RPMI7951 (cell line): ENCODE measurements at regions not wholly inside any gene's neighbourhood (a gene's known extent, or its start where the extent isn't known, plus 50 kb on each side); places are given as distances from the start of the nearest gene placed in this dataset.

ENCODE experiments used
- DNase-seq: peaks from one replicate; pipeline ENCODE4 v3.0.0-alpha.2; 2012; ENCODE audit warnings: low read depth

- DNase-seq = no peak
Observed at GRCh38 chrX:36927712-36928111, 80.5 kb upstream of the FAM47C start.

- no peak for DNase-seq
Observed at GRCh38 chrX:36930491-36930890, 77.7 kb upstream of the FAM47C start.

DNA sequence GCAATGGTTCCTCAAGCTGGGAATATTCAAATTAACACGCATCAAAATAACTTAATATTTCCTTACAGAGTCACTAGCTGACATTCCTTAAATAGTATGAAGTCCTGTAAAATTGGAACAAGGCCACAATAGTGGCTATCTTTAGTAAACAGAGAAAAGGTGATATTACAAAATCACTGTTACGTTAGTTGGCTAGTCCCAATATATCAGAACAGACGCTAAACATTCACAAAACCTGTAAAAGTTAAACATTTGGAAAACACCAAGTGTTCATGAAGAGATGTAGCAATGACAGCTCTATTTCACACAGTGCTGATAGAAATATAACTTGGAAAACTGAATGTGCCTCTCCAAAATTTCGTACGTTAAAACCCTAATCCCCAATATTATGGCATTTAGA, 61.0 kb upstream of the FAM47C start:
- DNase-seq = no peak

DNA sequence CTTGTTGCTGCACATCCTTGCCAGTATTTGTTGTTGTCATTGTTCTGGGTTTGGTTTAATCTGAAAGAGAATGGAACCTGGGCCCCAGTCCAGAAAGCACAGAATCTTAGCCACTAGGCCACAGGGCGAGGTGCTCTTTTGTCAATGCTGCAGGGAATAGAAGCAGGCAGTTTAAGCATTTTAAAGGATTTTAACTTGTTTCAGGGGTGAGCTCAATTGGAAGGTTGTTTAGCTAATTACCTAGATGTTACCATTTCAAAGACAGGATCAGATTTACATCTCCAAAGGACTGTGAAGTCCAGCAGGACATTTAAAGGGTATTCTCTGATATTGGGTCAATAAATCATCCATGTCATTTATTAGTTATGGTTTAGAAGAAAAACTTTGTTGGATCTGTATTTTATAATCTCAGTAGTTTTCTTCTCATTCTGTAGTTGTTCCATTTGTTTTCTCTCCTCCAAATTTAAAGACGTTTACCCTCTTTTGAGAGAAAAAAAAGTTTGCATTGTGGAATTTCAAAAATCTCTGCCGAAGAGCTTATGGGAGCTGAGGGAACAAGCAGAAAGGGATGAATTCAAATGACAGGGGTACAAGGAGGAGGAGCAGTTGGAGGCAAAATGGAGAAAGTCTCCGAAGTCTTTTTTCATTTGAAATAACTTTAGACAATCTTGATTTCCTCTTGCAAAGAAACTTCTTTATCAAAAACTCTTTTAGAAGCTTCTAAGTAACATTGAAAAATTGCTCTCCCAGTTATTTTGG, 57.5 kb upstream of the FAM47C start:
- no peak for DNase-seq

DNA sequence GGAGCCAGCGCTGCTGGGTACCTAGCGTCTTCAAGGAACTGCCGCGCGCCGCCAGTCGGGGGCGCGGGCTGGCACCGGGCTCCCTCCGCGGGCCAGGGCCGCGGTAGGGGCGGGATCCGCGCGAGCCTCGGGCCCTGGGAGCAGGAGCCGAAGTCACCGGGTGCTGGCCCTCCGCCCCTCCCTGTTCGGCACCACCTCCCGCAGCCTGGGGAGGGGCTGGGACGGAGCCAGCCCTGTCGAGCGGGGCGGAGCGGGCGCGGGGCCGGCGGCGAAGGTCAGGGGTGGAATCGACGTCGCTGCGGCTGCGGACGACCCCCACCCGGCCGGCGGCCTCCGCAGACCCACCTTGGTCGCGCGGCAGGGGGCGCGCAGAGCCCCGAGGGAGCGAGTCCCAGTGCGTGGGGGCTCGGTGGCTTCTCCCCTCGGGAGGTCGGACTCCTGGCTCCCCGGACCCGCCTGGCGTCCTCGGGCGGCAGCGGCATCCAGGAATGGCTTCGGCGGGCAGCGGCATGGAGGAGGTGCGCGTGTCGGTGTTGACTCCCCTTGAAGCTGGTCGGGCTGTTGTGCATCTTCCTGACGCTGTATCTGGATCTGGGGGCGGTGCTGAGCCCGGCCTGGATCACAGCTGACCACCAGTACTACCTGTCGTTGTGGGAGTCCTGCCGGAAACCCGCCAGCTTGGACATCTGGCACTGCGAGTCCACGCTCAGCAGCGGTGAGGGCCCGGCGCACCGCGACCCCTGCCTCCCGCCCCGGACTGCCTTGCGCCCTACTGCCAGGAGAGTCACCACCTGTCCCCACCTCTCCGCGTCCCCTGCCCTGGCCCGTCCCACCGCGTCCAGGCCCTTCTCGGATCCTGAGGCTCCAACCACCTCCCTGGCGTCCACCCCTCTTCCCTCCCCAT, 50.5 kb upstream of the FAM47C start:
- no peak for DNase-seq
